ENCODE measurements at regions not wholly inside any gene's neighbourhood (a gene's known extent, or its start where the extent isn't known, plus 50 kb on each side); places are given as distances from the start of the nearest gene placed in this dataset.

GRCh38 chr6:108778421-108779186, 69.6 kb upstream of the ARMC2 start:
- Histone ChIP-seq H3K9ac (no peak overlapping the region), H3K27ac (ENCODE audit: low read depth in 2 of 2, low read length in 1 of 2) (no peak overlapping the region), H3K27me3 (ENCODE audit: insufficient read depth) (no peaks in the 10 kb centered on the region), H2AFZ (ENCODE audit: low read depth) (no peak overlapping the region), H3K4me1 (ENCODE audit: control insufficient read depth in 1 of 2, insufficient read depth in 2 of 2, low read depth in 1 of 2, low read length in 1 of 2) (peaks cover 8 to 14% of the 10 kb centered on the region in 2 experiments; a peak in 3 of 4 replicates), H3K9me3 (no peaks in the 10 kb centered on the region), H3F3A (replicated peaks; ENCODE audit: insufficient read depth) (no peaks in the 10 kb centered on the region), H3K79me2 (ENCODE audit: insufficient read depth) (no peaks in the 10 kb centered on the region), H3K9me2 (no peaks in the 10 kb centered on the region), H3K4me3 (ENCODE audit: low read depth in 2 of 2, low read length in 1 of 2) (no peak overlapping the region), H4K20me1 (ENCODE audit: insufficient read depth) (no peaks in the 10 kb centered on the region), H3K4me2 (no peak overlapping the region), H3K36me3 (replicated peaks in 1 of 2; ENCODE audit: control insufficient read depth in 1 of 2, insufficient read depth in 2 of 2, low read length in 1 of 2) (no peaks in the 10 kb centered on the region)
- no peak for DNase-seq
- 81% methylated on average over 7 of the region's 7 CpGs for WGBS (ENCODE audit: low lambda C conversion rate)
- CTCF ChIA-PET: interaction anchor here (1.1 to 1.8 kb wide), 2 partner anchors 8 to 223 kb away, joined by 3 to 4 read pairs; no protein-coding TSS in a partner anchor
- no peak for TF ChIP-seq POLR2AphosphoS5 (IDR thresholded peaks at IDR 0.05; ENCODE audit: low read depth, low read length)
- POLR2A ChIA-PET: no interaction called here

- CTCF ChIA-PET: interaction anchor here (0.6 to 1.9 kb wide), 11 partner anchors 9 to 1182 kb away, joined by 3 to 6 read pairs (median 3); no protein-coding TSS in a partner anchor
- TF ChIP-seq MXI1 (IDR thresholded peaks at IDR 0.05; ENCODE audit: low read depth, low read length) (no peak), ZBTB33 (IDR thresholded peaks at IDR 0.05; ENCODE audit: borderline replicate concordance, low read depth) (no peak), RXRA (IDR thresholded peaks at IDR 0.05; ENCODE audit: borderline replicate concordance, low read depth) (no peak), CHD2 (IDR thresholded peaks at IDR 0.05; ENCODE audit: low read length, partially characterized antibody) (no peak), SIN3A (IDR thresholded peaks at IDR 0.05; ENCODE audit: borderline replicate concordance, low read depth, low read length) (no peak), POLR2AphosphoS5 (IDR thresholded peaks at IDR 0.05; ENCODE audit: low read depth, low read length) (no peak), EZH2phosphoT487 (IDR thresholded peaks at IDR 0.05; ENCODE audit: borderline replicate concordance, low read depth) (no peak)
- H4K20me1 ChIP-seq (ENCODE audit: insufficient read depth): no peaks in the 10 kb centered on the region
- no peaks in the 10 kb centered on the region for H3K36me3 ChIP-seq (replicated peaks in 1 of 2; ENCODE audit: control insufficient read depth in 1 of 2, insufficient read depth in 2 of 2, low read length in 1 of 2)
- no peak overlapping the region for H3K4me3 ChIP-seq (ENCODE audit: low read depth in 2 of 2, low read length in 1 of 2)
- H3K9me3 ChIP-seq: no peaks in the 10 kb centered on the region
- WGBS (ENCODE audit: low lambda C conversion rate): 69% methylated on average over 6 of the region's 6 CpGs
- H3K27me3 ChIP-seq (ENCODE audit: insufficient read depth): no peaks in the 10 kb centered on the region
- H3K9ac ChIP-seq: no peak overlapping the region
- H3F3A ChIP-seq (replicated peaks; ENCODE audit: insufficient read depth): no peaks in the 10 kb centered on the region
- no peaks in the 10 kb centered on the region for H3K79me2 ChIP-seq (ENCODE audit: insufficient read depth)
- peak; percentile 15 for DNase-seq
- H3K4me1 ChIP-seq (ENCODE audit: control insufficient read depth in 1 of 2, insufficient read depth in 2 of 2, low read depth in 1 of 2, low read length in 1 of 2): peaks cover 8 to 14% of the 10 kb centered on the region in 2 experiments; a peak in 3 of 4 replicates
- no peaks in the 10 kb centered on the region for H3K9me2 ChIP-seq
- no peak overlapping the region for H3K4me2 ChIP-seq
- POLR2A ChIA-PET: no interaction called here
- H3K27ac ChIP-seq (ENCODE audit: low read depth in 2 of 2, low read length in 1 of 2): no peak overlapping the region
- H2AFZ ChIP-seq (ENCODE audit: low read depth): no peak overlapping the region
Observed at GRCh38 chr6:108779536-108780275, 68.5 kb upstream of the ARMC2 start.
